SH-SY5Y (cell line): ENCODE measurements at regions not wholly inside any gene's neighbourhood (a gene's known extent, or its start where the extent isn't known, plus 50 kb on each side); places are given as distances from the start of the nearest gene placed in this dataset.

Source experiments
- GATA2 ChIP-seq: IDR thresholded peaks from 2 replicates; pipeline ENCODE4 v1.6.1; 2011; ENCODE audit warnings: mild to moderate bottlenecking, low read depth, low read length
- GATA3 ChIP-seq: IDR thresholded peaks from 2 replicates; pipeline ENCODE4 v1.6.1; 2011; ENCODE audit warnings: low read depth, mild to moderate bottlenecking, low read length, moderate library complexity

- TF ChIP-seq GATA3 (no peak), GATA2 (no peak)
These were observed 614.8 kb upstream of the ZNF717 start for GRCh38 chr3:76400141-76400540.
